Stimulated activated CD8-positive, alpha-beta memory T cell treated with anti-CD3 and anti-CD28 coated beads, Interleukin-7, amount 100 ng/mL, for 48 hours (primary cell): ENCODE measurements at regions not wholly inside any gene's neighbourhood (a gene's known extent, or its start where the extent isn't known, plus 50 kb on each side); places are given as distances from the start of the nearest gene placed in this dataset.

ENCODE experiments used
- DNase-seq, 2 donors: peaks; one replicate each; pipeline ENCODE4 v3.0.0-alpha.2; 2020; ENCODE audit warnings: low read depth in 1 of 2; ENCODE audit errors: extremely low read depth in 1 of 2

GRCh38 chr9:93814077-93814956 lies 140.8 kb downstream of the BARX1 start:
- DNase-seq: no peak

DNA sequence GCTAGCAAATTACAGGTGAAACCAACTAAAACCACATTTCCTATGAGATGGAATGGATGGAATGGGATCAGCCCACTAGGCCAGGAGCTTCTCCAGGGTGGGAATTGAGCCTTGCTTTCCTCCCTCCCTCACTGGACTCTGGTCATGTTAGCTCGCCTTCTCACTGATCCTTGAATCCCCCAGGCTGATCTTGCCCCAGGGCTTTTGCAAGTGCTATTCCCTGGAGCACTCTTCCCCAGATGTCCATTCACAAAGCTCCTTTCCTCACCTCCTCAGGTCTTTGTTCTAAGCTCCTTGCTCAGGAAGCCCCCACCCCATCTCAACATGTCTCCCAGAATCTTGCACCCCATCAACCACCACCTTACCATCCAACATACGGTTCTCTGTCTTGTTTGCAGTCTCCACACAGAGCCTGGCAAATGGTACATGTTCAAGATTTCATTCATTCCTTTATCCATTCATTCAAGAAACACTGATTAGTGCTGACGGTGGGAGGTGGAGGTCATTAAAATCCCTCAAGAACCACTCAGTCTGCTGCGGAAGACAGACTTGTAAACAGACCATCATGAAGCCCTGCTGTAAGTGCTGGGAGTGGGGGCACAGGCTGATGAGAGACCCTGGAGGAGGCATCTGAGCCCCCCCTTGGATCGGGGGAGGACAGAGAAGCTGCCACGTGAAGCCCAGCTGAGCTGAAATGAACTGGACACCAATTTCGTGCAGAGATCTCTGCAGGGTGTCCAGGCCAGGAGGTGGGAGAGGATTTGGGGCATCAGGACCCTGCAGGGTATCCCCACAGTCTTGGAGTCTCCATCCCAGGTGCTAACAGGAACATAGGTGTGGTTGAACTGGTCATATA lies 141.7 kb downstream of the BARX1 start:
- DNase-seq: no peak

GRCh38 chr9:93812410-93812668 lies 142.8 kb downstream of the BARX1 start:
- DNase-seq: no peak

GRCh38 chr9:93810028-93810971 lies 144.9 kb downstream of the BARX1 start:
- DNase-seq: no peak

GRCh38 chr9:93809204-93809940 lies 145.8 kb downstream of the BARX1 start:
- DNase-seq: no peak

DNA sequence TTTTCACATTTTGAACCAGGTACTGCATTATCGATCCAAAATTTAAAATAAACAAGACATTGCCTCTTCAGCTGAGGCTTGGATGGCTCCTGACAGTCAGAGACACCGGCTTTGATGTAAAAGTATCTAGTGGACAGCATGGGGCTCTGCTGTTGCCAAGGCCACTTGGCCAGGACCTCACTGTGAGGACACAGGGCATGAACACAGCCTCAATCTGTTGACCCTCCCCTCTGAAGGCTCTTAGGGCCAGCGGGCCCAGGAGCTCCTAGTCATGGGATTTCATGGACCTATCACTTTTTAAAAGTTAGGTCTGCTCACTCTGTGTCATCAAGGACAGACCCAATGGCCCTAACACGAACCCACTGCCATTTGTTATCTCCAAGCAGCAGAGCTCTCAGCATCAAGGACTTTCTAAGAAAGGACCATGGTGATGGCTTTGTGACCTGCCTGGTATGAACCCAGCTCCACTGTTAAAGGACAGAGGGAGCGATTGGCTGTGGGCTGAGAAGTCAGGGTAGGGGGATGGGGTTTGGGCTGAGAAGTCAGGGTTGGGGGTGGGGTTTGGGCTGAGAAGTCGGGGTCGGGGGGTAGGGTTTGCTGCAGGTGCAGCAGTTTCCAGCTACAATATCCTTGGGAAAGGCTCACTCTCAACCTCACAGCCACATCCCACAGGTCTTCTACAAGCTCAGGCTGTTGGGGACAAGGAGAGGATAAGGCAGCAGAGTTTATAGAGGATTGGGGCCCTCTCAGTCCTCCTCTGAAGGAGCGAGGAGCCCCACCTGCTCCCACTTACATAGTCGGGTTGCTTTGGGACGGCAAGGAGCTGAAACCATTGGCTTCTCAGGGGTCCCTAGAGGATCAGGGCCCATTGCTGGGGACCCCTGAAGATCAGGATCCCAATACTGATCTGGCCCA lies 146.8 kb downstream of the BARX1 start:
- no peak for DNase-seq

- no peak for DNase-seq
Observed at GRCh38 chr9:93807166-93808074, 147.7 kb downstream of the BARX1 start.

DNA sequence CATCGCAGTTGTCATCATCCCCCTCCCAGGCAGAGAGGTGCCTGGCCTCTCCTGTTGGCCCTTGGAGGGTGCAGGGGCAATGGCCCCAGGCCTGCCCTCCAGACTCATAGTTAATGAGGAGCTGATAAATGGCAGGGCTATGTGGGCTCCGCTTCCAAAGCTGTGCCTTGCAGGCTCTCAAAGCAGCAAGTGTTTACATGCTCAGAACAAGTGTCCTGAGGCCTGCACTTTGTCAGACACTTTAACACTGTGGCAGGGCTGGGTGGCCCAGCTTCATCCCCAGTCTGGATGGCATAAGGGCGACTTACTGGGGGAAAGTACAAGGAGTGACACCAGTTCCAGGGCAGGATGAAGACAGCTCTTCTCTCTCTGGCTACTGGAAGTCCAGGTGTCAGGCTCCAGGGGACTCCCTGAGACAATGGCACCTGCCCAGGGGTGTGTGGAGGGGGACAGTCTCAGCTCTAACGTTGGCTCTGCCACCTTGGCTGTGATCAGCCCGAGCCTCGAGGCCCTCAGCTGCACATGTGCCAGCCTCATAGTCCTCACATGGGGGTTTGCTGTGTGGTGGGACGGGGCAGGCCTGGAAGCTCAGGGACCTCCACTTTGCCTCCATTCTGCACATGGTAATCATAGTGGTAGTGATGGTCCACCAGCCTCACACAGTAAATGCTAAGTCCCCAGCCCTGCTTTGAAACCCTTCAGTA lies 153.4 kb downstream of the BARX1 start:
- no peak for DNase-seq

DNA sequence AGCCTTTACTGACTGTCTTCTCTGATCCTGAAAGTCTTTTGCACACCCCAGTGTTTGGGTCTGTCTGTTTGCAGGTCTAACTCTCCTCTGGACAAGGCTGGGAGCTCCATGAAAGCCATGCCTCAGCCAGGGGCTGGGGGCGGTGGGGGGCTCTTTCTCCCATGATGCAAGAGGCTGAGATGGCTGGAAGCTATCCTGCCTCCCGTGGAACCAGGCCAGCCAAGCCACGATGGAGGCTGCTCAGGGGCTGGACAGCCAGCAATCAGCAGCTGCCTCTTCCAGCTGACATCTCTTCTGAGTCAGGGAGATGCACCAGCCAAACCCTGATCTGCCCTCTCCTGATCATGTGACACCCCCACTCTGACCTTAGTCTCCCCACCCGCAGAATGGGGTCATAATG lies 154.0 kb downstream of the BARX1 start:
- no peak for DNase-seq

DNA sequence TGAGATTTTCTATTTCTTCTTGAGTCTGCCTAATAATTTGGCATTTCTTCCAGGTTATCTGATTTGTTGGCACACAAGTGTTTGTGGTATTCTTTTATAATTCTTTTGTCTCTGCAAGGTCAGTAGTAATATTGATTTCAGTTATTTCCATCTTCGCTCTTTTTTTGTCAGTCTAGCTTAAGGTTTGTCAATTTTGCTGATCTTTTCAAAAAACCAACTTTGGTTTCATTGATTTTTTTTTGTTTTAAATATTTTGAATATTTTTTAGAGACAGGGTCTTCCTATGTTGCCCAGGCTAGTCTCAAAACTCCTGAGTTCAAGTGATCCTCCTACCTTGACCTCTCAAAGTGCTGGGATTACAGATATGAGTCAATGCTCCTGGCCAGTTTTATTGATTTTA lies 162.8 kb downstream of the BARX1 start:
- no peak for DNase-seq

- no peak for DNase-seq
Observed at GRCh38 chr9:93786204-93786603, 169.0 kb downstream of the BARX1 start.

- DNase-seq: no peak
Observed at GRCh38 chr9:93776873-93777272, 178.3 kb downstream of the BARX1 start.

DNA sequence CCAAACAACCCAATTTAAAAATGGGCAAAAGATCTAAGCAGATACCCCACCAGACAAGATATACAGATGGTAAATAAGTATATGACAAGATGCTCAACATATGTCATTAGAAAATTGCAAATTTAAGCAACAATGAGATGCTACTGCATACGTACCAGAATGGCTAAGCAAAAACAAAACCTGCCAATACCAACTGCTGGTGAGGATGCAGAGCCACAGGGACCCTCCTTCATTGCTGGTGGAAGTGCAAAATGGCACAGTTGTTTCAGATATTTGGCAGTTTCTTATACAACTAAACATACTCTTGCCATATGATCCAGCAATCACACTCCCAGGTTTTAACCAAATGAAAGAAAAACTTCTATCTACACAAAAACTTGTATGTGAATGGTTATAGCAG lies 178.9 kb downstream of the BARX1 start:
- DNase-seq: no peak

DNA sequence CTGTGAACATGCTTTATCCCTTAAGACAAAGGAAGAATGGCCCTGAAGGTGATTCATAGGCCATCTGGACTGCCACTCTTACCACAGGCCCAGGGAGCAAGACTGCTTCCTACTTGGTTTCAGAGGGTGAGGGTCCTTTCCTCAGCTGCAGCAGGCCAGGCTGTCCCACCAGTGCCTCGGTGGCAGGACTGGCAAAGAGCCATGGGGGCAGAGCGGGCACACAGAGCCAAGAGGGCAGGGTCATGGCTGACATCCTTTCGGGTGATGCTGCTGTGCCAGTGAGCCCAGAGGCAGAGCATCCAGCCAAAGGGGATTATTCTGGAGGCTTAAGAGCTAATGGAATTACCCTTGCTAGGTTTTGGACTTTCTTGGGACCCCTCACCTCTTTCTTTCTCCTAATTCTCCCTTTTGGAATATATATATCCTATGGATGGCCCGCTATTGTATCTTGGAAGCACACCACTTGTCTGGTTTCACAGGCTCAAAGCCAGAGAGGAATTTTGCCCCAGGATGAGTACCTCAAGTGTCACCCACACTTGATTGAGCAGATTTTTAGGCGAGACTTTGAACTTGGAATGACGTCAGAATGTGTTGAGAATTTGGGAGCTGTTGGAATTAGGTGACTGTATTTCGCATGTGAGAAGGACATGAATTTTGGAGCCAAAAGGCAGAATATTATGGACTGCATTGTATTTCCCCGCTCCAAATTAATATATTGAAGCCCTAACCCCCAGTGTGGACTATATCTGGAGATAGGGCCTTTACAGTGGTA lies 180.6 kb downstream of the BARX1 start:
- DNase-seq: no peak

DNA sequence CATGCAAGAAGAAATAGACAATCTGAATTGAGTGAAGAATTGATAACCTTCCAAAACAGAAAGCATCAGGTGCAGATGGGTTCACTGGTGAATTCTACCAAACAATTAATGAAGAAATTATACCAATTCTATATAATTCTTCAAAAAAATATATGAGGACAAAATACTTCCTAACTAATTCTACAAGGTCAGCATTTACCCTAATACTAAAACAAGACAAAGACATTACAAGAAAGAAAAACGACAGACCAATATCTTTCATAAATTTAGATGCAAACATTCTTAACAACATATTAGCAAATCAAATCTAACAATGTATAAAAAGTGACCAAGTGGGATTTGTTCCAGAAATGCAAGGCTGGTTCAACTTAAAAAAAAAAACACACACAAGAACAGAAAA lies 183.9 kb downstream of the BARX1 start:
- DNase-seq: no peak

DNA sequence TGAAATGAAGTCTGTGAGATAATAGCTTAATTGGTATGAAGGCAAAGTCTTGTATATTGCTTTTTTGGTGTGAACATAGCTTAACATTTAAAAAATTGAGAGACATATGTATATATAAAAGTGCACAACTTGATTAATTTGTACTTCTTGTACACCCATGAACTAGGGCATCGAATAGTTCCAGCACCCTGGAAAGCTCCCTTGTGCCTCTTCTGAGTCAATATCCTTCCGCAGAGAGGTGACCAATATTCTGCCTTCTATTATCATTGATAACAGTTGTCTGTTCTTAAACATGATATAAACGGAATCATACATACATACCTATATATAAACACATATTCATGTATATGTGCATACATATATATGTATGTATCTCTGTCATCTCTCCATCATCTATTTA lies 185.4 kb downstream of the PHF2 start:
- no peak for DNase-seq

- no peak for DNase-seq
Observed at GRCh38 chr9:93750045-93750444, 173.7 kb downstream of the PHF2 start.
